ENCODE measurements at regions not wholly inside any gene's neighbourhood (a gene's known extent, or its start where the extent isn't known, plus 50 kb on each side); places are given as distances from the start of the nearest gene placed in this dataset.

- no peaks in the 10 kb centered on the region for H3K9me2 ChIP-seq (replicated peaks; ENCODE audit: insufficient read depth, low read length)
- no peaks in the 10 kb centered on the region for H3F3A ChIP-seq (ENCODE audit: insufficient read depth, low read length)
- no peak for TF ChIP-seq CTCF (IDR thresholded peaks at IDR 0.05; ENCODE audit: low read length)
- TF ChIP-seq EZH2phosphoT487 (IDR thresholded peaks at IDR 0.05; ENCODE audit: low read length), result no peak
- no peaks in the 10 kb centered on the region for H3K27me3 ChIP-seq (replicated peaks; ENCODE audit: insufficient read depth, low read length)
- H4K20me1 ChIP-seq (ENCODE audit: insufficient read depth, low read length), result no peaks in the 10 kb centered on the region
- H3K9ac ChIP-seq (ENCODE audit: low read length), result no peak overlapping the region
- no peak overlapping the region for H2AFZ ChIP-seq (ENCODE audit: low read length)
- no peaks in the 10 kb centered on the region for H3K9me3 ChIP-seq (replicated peaks; ENCODE audit: insufficient read depth, low read length)
- no peaks in the 10 kb centered on the region for H3K79me2 ChIP-seq (ENCODE audit: low read length)
- no peak overlapping the region for H3K4me2 ChIP-seq (ENCODE audit: low read depth, low read length)
- no peak overlapping the region for H3K4me3 ChIP-seq (ENCODE audit: low read length)
- H3K27ac ChIP-seq (ENCODE audit: low read length), result no peak overlapping the region
- no peaks in the 10 kb centered on the region for H3K36me3 ChIP-seq (replicated peaks; ENCODE audit: insufficient read depth, low read length)
- DNase-seq, result no peak
- H3K4me1 ChIP-seq (ENCODE audit: low read length), result no peaks in the 10 kb centered on the region
Measured at GRCh38 chr6:15017261-15017660, 228.6 kb upstream of the JARID2 start.

GRCh38 chr6:15017803-15018202, 228.1 kb upstream of the JARID2 start:
- Histone ChIP-seq H3K9ac (ENCODE audit: low read length) (no peak overlapping the region), H3K4me2 (ENCODE audit: low read depth, low read length) (no peak overlapping the region), H3F3A (ENCODE audit: insufficient read depth, low read length) (0 out of 2 replicates have a peak, but pooled peaks cover 1% of the 10 kb centered on the region)

GRCh38 chr6:15020119-15020770, 225.6 kb upstream of the JARID2 start:
- no peak overlapping the region for H3K4me3 ChIP-seq (ENCODE audit: low read length)

More at GRCh38 chr6:15017803-15018202, 228.1 kb upstream of the JARID2 start:
- Histone ChIP-seq H3K36me3 (replicated peaks; ENCODE audit: insufficient read depth, low read length) (no peaks in the 10 kb centered on the region), H3K9me2 (replicated peaks; ENCODE audit: insufficient read depth, low read length) (no peaks in the 10 kb centered on the region), H3K79me2 (ENCODE audit: low read length) (no peaks in the 10 kb centered on the region), H3K27ac (ENCODE audit: low read length) (no peak overlapping the region), H3K27me3 (replicated peaks; ENCODE audit: insufficient read depth, low read length) (no peaks in the 10 kb centered on the region), H3K4me1 (ENCODE audit: low read length) (no peaks in the 10 kb centered on the region), H3K9me3 (replicated peaks; ENCODE audit: insufficient read depth, low read length) (no peaks in the 10 kb centered on the region), H3K4me3 (ENCODE audit: low read length) (no peak overlapping the region), H2AFZ (ENCODE audit: low read length) (no peak overlapping the region), H4K20me1 (ENCODE audit: insufficient read depth, low read length) (no peaks in the 10 kb centered on the region)
- no peak for TF ChIP-seq CTCF (IDR thresholded peaks at IDR 0.05; ENCODE audit: low read length)
- no peak for TF ChIP-seq EZH2 (optimal IDR thresholded peaks at IDR 0.05; ENCODE audit: low read depth, low read length)
- no peak for TF ChIP-seq EZH2phosphoT487 (IDR thresholded peaks at IDR 0.05; ENCODE audit: low read length)
- no peak for DNase-seq

More at GRCh38 chr6:15020119-15020770, 225.6 kb upstream of the JARID2 start:
- no peaks in the 10 kb centered on the region for H3K27me3 ChIP-seq (replicated peaks; ENCODE audit: insufficient read depth, low read length)
- H3K4me1 ChIP-seq (ENCODE audit: low read length), result peaks cover 3% of the 10 kb centered on the region; the same call in 1 of the 2 replicates
- no peaks in the 10 kb centered on the region for H3K9me2 ChIP-seq (replicated peaks; ENCODE audit: insufficient read depth, low read length)
- no peak overlapping the region for H3K4me2 ChIP-seq (ENCODE audit: low read depth, low read length)
- H4K20me1 ChIP-seq (ENCODE audit: insufficient read depth, low read length), result no peaks in the 10 kb centered on the region
- H3K36me3 ChIP-seq (replicated peaks; ENCODE audit: insufficient read depth, low read length), result no peaks in the 10 kb centered on the region
- H3F3A ChIP-seq (ENCODE audit: insufficient read depth, low read length), result peaks cover 7% of the 10 kb centered on the region
- no peak overlapping the region for H2AFZ ChIP-seq (ENCODE audit: low read length)
- no peaks in the 10 kb centered on the region for H3K9me3 ChIP-seq (replicated peaks; ENCODE audit: insufficient read depth, low read length)
- TF ChIP-seq EZH2phosphoT487 (IDR thresholded peaks at IDR 0.05; ENCODE audit: low read length), result no peak
- no peak for TF ChIP-seq CTCF (IDR thresholded peaks at IDR 0.05; ENCODE audit: low read length)
- TF ChIP-seq EZH2 (optimal IDR thresholded peaks at IDR 0.05; ENCODE audit: low read depth, low read length), result no peak
- H3K79me2 ChIP-seq (ENCODE audit: low read length), result no peaks in the 10 kb centered on the region
- no peak overlapping the region for H3K9ac ChIP-seq (ENCODE audit: low read length)
- no peak overlapping the region for H3K27ac ChIP-seq (ENCODE audit: low read length)
- no peak for DNase-seq

All from MM.1S (cell line).